ENCODE measurements at regions not wholly inside any gene's neighbourhood (a gene's known extent, or its start where the extent isn't known, plus 50 kb on each side); places are given as distances from the start of the nearest gene placed in this dataset.
"Not testable (repeated sequence)": the region's sequence is repeated elsewhere in the genome, so short reads cannot be mapped to it uniquely, and the experiment has no call there.

DNA sequence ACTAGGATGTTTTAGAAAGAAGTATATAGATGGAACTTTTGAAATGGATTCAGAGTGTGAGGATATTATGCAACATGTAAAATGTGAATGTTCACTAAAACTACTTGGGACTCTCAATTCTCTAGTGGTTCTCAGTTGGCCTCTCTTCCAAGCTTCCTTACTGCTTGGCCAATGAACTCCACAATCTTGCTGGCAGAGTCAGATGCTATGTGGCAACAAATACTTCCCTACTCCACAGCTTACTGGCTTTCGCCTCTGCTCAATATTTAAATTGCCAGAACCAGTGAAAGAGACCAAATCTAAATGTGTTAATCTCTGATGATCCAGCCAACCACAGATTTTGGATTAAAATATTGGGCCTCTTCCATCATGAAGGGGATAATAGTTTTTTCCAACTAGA, 138.4 kb downstream of the HTR1B start:
- no peak for DNase-seq (ENCODE audit: low read depth)

- no peak for DNase-seq (ENCODE audit: low read depth)
Measured at GRCh38 chr6:77322604-77323003, 140.7 kb downstream of the HTR1B start.

GRCh38 chr6:77318256-77318655, 145.0 kb downstream of the HTR1B start:
- DNase-seq (ENCODE audit: low read depth) = no peak

DNA sequence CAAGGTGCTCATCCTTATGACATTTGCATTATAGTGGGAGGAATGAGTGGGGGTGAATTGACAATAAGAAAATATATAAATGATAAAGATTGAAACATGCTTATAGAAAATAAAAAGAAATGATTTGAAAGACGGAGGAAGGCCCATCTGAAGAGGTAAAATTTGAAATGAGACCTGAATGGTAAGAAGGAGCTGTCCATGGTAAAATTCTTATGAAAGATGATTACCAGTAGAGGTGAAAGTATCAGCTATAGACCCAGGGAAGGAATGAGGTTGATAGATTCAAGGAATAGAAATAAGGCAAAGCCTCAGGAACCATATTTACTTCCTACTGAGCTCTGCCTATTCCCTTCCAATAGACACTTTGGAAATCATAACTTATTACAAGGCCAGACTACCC, 149.7 kb downstream of the HTR1B start:
- no peak for DNase-seq (ENCODE audit: low read depth)

DNA sequence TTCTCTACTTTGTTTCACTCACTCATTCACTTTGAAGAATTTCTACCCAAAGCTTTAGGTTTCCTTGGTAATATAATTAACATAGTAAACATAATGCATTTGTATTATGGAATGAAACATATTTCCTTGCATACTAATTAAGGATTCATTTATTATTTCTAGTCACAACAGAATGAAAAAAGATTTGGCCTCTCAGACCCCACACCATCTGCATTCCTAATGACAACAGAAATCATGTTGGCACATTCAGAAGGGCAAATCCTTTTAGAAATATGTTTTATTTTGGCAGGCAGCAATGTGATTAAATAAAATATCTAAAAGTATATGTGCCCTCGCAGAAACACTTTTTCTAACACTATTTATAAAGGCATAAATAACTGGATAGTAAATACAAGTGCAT, 163.4 kb downstream of the HTR1B start:
- no peak for DNase-seq (ENCODE audit: low read depth)

GRCh38 chr6:77298283-77298682, 165.0 kb downstream of the HTR1B start:
- DNase-seq (ENCODE audit: low read depth) = no peak

- peak; percentile 74 for DNase-seq (ENCODE audit: low read depth)
Measured at GRCh38 chr6:77292564-77293546, 170.4 kb downstream of the HTR1B start.

DNA sequence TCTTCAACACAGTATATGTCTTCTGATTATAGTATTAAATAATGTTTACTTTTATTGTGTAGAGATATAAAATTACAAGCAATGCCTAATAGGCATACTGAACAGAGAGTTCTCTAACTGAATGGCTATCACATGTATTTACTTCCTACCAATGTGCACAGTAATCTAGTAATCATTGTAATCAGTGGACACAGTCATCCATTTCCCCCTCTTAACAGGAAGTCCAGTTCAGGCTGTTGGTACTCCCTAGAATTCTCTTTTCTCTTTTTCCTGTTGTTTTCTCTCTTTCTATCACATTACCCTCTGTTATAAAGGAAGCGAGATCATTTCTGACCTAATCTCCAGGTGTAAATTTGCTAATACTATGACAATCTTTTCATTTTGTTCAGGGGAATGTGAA, 172.5 kb downstream of the HTR1B start:
- DNase-seq (ENCODE audit: low read depth) = no peak

GRCh38 chr6:77286541-77286940, 176.8 kb downstream of the HTR1B start:
- no peak for DNase-seq (ENCODE audit: low read depth)

GRCh38 chr6:77273929-77274328, 189.4 kb downstream of the HTR1B start:
- DNase-seq (ENCODE audit: low read depth) = no peak

GRCh38 chr6:77264970-77265369, 198.3 kb downstream of the HTR1B start:
- DNase-seq (ENCODE audit: low read depth) = no peak

- no peak for DNase-seq (ENCODE audit: low read depth)
Measured at GRCh38 chr6:77263003-77263402, 200.3 kb downstream of the HTR1B start.

DNA sequence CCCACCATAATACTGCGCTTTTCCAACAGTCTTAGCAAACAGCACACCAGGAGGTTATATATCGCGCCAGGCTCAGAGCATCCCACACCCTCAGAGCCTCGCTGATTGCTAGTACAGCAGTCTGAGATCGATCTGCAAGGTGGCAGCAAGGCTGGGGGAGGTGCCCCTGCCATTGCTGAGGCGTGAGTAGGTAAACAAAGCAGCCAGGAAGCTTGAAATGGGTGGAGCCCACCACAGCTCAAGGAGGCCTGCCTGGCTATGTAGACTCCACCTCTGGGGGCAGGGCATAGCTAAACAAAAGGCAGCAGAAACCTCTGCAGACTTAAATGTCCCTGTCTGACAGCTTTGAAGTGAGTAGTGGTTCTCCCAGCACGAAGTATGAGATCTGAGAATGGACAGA, 211.5 kb downstream of the HTR1B start:
- DNase-seq (ENCODE audit: low read depth) = not testable (repeated sequence)

GRCh38 chr6:77249560-77249959, 213.7 kb downstream of the HTR1B start:
- DNase-seq (ENCODE audit: low read depth) = no peak

GRCh38 chr6:77245026-77245425, 218.3 kb downstream of the HTR1B start:
- no peak for DNase-seq (ENCODE audit: low read depth)

- no peak for DNase-seq (ENCODE audit: low read depth)
Measured at GRCh38 chr6:77231438-77232305, 231.6 kb downstream of the HTR1B start.

DNA sequence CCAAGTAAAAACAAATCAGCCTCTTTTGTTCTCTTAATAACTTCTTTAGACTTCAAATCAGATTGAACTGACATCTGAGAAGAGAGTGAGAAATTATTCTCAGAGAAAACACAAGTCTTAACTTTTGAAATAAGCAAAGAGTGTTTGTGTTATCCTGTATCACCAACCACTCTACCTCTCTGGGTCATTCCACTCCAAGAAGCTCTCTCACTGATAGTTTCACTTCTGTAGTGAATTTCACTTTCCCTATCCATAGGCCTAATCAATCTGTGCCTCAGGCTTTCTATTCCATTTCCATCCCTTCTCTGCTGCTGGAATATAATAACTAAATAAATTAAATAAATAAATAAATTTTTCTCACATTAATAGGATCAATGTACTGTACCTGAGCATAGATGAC, 235.0 kb downstream of the HTR1B start:
- DNase-seq (ENCODE audit: low read depth) = no peak

GRCh38 chr6:77217896-77218295, 245.4 kb downstream of the HTR1B start:
- no peak for DNase-seq (ENCODE audit: low read depth)

GRCh38 chr6:77205936-77206335, 257.4 kb downstream of the HTR1B start:
- DNase-seq (ENCODE audit: low read depth) = no peak

DNA sequence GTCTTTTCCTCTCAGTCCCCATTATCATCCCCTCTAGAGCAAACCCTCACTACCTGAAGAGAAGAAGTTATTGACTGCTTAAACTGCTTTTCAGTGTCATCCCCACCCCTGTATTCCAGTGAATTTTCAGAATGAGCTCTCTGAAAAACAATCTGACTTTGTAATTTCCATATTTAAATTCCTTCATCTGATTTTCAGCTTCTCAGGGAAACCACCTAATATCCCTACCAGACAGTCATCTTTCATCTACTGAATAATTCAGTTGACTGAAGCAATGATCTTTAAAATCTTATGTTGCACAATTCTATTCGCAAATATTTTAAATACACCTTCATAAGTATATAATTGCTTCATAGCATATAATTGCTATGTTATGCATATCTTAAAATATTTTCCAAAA, 258.7 kb downstream of the HTR1B start:
- DNase-seq (ENCODE audit: low read depth) = no peak

- DNase-seq (ENCODE audit: low read depth) = no peak
Measured at GRCh38 chr6:77183447-77183846, 279.8 kb downstream of the HTR1B start.

GRCh38 chr6:77181749-77182148, 281.5 kb downstream of the HTR1B start:
- DNase-seq (ENCODE audit: low read depth) = no peak

- no peak for DNase-seq (ENCODE audit: low read depth)
Measured at GRCh38 chr6:77180326-77180725, 283.0 kb downstream of the HTR1B start.
